HG03354 (cell line): ENCODE measurements at regions not wholly inside any gene's neighbourhood (a gene's known extent, or its start where the extent isn't known, plus 50 kb on each side); places are given as distances from the start of the nearest gene placed in this dataset.
"Not testable (repeated sequence)": the region's sequence is repeated elsewhere in the genome, so short reads cannot be mapped to it uniquely, and the experiment has no call there.

ENCODE experiments used
- ATAC-seq: cut with Tn5 transposase; IDR thresholded peaks from one replicate; pipeline ENCODE4 v1.9.1; 2021; ENCODE audit warnings: mild to moderate bottlenecking; ENCODE audit not compliant: unreplicated experiment, poor library complexity, severe bottlenecking

- no peak for ATAC-seq
Observed at GRCh38 chr10:9833942-9834341, 1183.7 kb upstream of the CELF2 start.

GRCh38 chr10:9834434-9834833, 1183.2 kb upstream of the CELF2 start:
- no peak for ATAC-seq

GRCh38 chr10:9845075-9845474, 1172.6 kb upstream of the CELF2 start:
- ATAC-seq: no peak

DNA sequence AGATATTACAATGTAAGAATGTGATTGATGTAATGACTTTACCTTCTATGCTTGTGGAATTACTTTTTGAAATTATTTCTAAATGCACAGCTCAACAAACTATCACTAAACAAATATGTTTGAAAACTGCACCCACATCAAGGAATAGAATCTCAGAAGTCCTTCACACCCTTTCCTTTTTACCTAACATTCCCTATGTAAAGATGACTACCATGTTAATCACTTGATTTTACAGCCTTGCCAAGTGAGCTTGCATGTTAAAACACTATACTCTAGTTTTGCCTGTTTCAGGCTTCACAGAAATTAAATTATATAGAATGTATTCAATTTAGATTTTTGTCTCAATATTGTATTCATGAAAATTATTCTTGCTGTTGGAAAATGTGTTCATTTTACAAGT, 1169.4 kb upstream of the CELF2 start:
- no peak for ATAC-seq

GRCh38 chr10:9848981-9849380, 1168.7 kb upstream of the CELF2 start:
- no peak for ATAC-seq

GRCh38 chr10:9850415-9850814, 1167.3 kb upstream of the CELF2 start:
- ATAC-seq: no peak

DNA sequence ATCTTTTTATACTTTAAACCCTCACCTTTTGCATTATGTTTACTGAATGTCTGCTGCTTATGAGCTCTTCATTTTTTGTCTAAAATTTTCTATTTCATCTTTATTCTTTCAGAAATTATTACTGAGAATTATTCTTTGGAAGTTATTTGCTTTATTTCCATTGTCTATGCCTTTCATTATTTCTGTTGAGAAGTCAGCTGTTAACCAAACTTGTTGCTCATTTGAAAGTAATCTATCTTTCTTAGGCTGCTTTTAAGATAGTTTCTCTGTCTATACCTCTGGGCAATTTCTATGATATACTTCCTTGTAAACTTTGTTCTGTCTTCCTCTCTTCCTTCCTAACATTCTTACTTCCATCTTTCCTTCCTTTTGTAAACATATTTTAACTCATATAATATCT, 1165.9 kb upstream of the CELF2 start:
- no peak for ATAC-seq

- ATAC-seq: no peak
Observed at GRCh38 chr10:9853405-9854355, 1164.0 kb upstream of the CELF2 start.

DNA sequence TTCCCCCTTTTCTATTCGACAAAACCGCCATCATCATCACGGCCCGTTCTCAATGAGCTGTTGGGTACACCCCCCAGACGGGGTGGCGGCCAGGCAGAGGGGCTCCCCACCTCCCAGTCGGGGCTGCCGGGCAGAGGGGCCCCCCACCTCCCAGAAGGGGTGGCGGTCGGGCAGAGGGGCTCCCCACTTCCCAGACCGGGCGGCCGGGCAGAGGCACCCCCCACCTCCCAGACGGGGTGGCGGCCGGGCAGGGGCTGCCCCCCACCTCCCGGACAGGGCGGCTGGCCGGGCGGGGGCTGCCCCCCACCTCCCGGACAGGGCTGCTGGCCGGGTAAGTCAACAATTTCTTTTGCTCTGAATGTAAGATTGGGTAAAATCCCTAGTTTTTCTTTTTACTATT, 1162.2 kb upstream of the CELF2 start:
- ATAC-seq: not testable (repeated sequence)

- ATAC-seq: no peak
Observed at GRCh38 chr10:9858816-9859215, 1158.9 kb upstream of the CELF2 start.

DNA sequence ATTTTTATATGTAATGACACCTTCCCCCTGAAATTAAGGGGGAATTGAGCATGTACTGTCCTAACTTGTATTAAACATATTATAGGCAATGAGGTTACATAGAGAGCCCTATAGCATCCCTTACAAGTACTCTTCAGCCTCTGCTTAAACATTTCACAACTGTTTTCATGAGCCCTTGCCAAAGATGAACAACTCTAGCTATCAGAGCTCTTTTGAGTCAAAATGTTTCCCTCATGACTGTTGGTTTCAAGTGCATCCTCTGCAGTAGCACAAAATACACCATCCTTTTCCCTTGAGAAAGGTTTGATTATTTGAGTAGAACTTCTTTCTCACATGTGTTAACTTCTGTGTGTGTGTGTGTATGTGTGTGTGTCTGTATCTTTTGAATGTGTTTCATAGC, 1157.6 kb upstream of the CELF2 start:
- no peak for ATAC-seq

- ATAC-seq: no peak
Observed at GRCh38 chr10:9863559-9864121, 1154.0 kb upstream of the CELF2 start.

GRCh38 chr10:9868499-9868898, 1149.2 kb upstream of the CELF2 start:
- ATAC-seq: no peak

DNA sequence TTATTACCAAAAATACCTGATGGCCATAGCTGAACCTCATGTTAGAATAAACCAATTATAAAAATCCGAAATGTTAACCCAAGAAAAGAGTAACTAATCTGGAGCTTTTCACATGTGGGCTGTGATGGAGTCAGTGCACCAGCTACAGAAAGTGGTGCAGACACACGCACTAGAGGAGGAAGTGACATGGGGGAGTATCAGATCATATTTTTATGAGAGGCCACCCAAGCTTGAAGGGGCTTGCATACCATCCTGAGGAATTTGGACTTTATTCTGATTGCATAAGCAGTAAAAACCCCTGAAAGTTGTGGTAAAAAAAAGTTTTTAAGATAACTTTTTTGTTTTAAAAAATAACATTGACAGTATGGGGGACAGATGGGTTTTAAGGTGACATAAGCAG, 1148.5 kb upstream of the CELF2 start:
- ATAC-seq: no peak

GRCh38 chr10:9869606-9870176, 1148.0 kb upstream of the CELF2 start:
- ATAC-seq: no peak

- ATAC-seq: no peak
Observed at GRCh38 chr10:9875353-9875752, 1142.3 kb upstream of the CELF2 start.

DNA sequence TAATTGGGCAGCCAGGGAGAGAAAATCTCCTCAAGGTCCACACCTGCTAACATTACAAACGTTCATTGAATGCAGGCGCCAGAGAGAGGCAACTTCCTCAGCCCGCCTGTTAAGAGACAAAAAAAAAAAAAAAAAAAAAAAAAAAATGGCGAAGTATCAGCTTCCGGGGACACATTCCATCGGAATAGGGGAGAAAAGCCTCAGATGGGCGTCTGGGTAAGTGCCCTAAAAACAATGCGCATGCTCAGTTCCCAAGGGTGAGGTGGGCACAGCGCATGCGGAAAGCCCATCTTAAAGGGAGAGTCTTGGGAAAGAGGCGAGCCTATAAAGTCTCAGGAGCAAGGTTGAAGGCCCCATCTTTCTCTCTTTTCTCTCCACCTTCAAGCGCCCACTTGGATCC, 1139.7 kb upstream of the CELF2 start:
- ATAC-seq: no peak

DNA sequence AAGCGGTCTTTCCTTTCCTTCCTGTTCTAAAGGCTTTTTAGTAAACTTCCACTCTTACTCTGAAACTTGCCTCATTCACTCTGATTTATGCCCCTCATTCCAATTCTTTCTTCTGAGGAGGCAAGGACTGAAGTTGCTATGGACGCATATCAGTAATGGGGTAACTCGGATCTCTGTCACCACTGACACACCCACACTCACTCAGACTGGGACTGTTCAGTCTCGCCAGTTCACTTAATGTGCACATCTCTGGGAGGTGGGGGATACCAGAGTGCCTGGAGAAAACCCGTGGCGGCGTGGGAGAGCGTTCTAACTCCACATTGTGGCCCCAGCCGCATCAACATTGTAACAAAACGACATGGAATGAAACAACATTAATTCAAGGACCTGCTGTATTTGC, 1139.3 kb upstream of the CELF2 start:
- no peak for ATAC-seq

- no peak for ATAC-seq
Observed at GRCh38 chr10:9885761-9886160, 1131.9 kb upstream of the CELF2 start.

DNA sequence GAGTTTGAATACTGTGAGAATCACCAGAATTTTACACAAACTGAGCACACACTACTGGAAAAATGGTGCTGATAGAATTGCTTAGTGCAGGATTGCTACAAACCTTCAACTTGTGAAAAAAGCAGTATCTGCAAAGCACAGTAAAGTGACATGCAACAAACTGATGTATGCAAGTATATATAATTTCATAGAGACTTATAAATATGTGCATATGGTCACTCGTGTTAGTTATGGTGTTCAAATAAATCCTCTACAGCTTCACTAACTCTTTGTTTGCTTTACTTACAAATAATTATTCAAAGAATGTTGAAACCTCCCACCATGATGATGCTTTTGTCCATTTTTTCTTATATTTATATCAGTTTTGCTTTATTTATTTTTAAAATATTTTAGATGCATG, 1130.9 kb upstream of the CELF2 start:
- ATAC-seq: no peak

GRCh38 chr10:9895453-9895852, 1122.2 kb upstream of the CELF2 start:
- no peak for ATAC-seq
